ENCODE measurements at regions not wholly inside any gene's neighbourhood (a gene's known extent, or its start where the extent isn't known, plus 50 kb on each side); places are given as distances from the start of the nearest gene placed in this dataset.

DNA sequence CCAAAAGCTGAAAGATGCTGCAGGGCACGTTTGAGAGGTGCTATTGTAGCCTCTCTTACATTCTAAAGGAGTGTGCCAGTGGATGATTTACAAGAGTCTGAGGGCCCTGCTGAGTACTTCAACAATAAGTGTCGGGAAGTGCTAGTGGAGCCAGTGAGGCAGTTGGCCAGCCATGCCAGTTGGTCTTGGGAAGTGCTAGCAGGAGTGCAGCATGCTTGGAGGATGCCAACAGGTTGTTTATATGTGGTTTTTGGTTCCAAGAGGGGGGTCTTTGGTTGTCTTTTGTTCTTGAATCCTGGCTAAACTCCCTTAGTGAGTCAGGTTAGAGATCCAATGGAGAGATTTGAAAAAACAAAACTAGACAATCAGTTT lies 335.3 kb downstream of the PABPC4L start:
- DNase-seq, result no peak

DNA sequence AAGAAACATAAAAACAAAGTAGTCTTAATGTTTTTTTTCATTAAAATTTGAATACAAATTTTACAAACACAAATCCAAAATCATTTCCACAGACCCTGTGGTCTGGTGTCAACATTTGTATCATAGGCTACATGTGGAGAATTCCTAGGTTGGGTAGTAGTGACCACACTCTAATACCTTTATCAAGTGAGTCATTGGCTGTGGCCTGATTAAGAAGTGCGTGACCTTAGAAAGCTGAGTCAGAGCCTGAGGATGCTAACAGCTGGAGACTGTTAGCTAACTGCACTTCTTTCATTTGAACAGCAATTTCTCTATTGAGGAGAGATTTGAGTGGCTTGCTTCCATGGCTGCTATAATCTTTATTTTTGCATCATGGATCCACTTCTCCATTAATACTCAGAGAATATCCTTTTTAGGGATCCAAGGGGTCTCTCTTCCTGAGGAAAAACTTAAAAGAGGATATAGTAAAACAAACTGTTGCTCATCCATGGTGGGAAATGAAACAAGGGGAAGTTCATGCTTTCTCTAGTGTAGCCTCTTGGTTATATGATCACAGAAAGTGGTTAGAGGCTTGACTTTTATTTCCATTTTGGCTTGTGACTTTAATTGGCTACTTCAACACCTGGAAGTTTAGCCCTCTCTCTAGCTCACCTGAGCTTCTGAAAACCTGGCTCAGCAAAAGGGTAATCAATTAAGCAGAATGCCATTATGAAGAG lies 335.8 kb downstream of the PABPC4L start:
- DNase-seq, result no peak

DNA sequence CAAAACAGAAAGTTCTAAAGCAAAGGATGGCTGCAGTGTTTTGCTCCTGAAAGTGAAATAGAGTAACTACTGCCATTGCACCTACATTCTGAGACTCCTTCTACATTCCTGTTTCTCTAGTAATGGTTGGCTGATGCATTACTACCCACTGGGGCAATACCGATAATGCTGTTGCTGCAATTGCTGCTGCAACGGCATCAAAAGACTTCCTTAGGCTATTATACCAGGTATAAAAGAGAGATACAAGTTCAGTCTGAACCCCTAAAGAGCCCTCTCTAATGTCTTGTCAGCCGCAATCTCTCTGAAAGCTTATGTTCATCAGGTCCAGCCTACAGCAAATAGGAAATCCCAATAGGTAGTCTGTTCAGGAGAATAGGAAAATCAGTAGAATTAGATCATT lies 338.4 kb downstream of the PABPC4L start:
- no peak for DNase-seq

DNA sequence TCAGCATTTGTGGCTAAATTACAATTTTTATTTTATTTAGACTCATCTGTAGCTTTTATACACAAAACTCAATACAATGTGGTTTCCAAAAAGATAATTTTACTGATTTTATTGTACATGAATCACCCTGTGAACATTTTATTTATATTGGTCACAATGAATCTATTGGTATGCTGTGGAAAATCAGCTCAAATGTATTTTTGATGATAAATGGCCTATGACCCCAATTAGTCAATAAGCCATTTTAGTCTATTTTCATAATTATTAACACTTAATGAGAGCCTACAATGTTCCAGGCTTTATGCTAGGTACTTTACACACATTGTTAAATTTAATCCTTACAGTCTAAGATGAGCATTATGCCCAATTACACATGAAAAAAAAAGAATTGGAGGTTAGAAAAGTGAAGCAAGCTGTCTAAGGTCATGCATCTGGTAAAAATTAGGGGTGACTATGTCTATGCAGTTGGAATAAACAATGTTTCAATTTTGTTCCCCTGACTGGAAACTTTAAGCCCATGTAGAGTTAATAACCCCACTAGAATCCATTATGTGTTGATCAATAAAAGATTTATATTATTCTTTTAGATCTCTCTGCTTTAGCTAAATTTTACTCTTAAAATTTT lies 344.7 kb downstream of the PABPC4L start:
- DNase-seq, result no peak

DNA sequence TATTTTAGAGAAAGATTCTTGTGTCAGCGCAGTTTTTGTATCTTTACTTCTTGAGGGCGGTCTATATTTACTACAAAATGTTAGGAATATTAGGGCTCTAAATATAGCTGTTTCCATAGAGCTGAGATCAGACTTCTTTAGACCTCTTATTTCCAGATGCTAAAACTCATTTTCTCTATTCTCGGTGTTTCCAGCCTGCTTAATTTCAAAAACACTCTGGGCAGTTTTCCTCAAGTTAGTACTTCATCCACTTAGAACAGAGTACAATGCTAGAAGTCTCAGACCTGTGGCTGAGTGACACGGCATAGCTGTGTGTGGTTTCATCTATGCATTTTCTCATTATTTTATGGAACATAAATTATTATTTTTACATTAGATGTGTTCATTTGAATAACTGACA lies 346.6 kb downstream of the PABPC4L start:
- DNase-seq, result no peak

DNA sequence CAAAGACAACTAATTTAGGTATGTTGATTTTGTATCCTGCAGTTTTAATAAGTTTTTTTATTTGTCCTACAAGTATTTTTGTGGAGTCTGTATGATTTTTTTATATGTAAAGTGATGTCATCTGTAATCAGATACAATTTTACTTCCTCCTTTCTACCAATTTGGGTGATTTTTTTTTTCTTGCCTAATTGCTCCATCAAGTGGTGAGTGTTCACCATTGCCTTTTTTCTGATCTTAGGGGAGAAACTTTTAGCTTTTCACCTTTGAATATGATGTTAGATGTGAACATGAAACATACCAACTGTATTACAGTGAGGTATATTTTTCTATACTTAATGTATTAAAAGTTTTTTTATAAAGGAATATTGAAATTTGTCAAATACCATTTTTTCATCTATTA lies 362.3 kb downstream of the PABPC4L start:
- no peak for DNase-seq

DNA sequence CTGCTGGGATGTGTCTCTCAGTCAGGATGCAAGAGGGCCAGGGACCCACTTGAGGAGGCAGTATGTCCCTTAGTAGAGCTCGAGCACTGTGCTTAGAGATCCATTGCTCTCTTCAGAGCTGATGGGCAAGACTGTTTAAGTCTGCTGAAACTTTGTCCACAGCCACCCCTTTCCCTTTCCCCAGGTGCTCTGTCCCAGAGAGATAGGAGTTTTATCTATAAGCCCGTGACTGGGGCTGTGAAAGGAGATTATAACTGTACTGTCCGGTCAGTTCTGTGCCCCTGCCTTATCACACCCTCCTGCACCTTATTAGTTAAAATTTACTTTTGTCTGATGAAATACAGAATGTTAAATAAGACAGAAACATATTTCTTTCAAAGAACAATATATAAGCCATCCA lies 378.4 kb downstream of the PABPC4L start:
- no peak for DNase-seq

DNA sequence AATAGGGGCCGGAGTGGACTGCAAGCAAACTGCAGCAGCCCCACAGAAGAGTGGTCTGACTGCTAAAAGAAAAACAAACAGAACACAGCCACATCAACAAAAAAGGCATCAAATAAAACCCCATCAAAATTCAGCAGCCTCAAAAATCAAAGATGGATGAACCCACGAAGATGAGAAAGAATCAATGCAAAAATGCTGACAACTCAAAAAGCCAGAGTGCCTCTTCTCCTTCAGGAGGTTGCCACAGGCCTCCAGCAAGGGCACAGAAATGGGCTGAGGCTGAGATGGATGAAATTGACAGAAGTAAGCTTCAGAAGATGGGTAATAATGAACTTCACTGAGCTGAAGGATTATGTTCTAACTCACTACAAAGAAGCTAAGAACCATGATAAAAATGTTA lies 388.6 kb downstream of the PABPC4L start:
- no peak for DNase-seq

DNA sequence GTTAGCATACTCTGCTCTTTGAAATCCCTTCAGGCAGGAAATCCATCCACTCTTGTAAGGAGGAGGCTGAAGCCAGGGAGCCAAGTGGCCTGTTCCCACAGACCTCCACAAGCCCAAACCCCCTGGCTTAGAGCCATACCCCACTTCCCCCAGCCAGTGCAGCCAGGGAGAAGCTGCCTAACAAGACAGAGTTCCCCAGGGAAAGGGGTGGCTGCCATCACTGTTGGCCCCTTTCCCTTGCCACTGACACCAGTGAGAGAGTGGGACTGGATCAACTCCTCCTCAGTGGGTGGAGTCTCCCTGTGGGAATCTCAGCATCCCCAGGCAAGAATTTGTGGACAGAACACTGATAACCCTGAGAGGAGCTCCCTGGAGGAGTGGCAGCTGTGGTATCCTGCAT lies 389.4 kb downstream of the PABPC4L start:
- DNase-seq, result no peak

DNA sequence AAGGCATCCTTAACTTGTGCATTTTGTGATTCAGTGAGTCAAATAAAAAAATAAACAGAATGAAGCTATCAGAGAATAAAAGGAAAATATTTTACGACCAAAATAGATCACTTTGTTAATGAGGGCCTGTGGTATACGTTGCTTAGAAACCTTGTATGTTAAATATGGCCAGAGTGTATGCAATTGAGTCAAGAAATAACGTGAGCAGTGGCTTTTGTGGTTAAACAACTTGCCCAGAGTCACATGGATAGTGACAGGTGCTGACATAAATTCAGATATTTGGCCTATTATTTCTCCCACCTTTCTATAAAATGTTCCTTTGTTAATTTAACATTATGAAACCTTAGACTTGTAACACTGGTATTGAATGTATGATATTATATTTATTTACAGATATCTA lies 393.4 kb downstream of the PABPC4L start:
- no peak for DNase-seq

DNA sequence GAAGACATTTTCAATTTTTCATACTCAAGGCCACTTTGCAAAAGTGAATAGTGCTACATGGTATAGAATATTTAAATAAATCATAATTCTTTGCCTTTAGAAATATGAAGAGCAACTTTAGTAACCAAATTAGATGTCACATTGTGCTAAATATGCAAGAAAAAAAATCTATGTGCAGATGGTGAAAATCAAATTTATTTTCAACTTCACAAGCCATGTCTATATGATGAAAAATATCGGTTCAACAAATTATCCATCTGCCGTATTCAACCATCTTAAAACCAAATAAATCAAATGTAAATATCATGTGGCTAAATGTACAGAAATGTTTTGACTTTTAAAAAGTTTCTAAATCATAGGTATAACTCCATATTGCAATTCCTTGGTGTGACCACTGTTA lies 398.2 kb downstream of the PABPC4L start:
- no peak for DNase-seq

DNA sequence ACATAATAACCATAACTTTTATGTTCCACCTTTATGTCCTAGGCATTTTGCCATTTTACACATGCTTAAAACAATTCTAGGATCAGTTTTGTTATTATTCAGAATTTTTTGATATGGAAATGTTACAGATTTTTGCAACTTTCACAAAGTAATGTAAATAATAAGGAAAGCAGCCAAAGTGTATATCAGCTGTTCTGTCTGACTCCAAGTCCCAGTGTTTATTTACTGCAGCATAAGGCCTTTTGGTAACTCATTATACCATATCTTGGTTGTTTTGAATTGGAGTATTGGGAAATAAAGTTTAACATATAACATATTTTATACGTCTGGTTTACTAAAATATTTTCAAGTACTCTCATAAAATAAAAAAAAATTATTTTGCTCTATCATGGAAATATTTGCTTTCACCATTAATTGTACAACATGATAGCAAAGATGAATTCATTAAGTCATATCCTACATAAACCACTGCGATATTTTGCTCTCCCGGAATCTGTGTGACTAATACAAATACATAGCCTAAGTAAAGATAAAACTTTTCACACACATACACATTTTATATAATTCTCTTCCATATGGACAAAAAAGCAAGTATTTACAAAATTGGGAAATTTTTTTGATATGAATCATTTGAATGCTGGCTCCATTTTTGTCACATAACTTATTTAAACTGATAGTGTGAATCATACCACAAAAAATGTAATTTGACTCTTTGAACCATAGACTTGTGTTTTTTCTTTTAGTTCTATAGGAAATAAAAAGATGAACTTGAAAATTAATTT lies 399.0 kb downstream of the PABPC4L start:
- DNase-seq, result no peak

DNA sequence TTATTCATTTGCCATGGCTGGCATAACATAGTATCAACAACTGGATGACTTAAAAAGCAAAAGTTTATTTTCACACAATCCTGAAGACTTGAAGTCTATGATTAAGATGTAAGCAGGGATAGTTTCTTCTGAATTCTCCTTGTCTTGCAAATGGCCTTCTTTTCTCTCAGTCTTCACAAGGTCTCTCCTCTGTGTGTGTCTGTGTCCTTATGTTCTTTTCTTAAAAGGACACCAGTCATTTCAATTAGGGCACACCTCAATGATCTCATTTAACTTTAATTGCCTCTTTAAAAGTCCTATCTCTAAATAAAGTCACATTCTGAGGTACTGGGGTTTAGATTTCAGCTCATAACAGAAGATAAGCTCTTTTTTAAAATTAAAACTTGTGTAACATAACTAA lies 399.7 kb downstream of the PABPC4L start:
- no peak for DNase-seq

DNA sequence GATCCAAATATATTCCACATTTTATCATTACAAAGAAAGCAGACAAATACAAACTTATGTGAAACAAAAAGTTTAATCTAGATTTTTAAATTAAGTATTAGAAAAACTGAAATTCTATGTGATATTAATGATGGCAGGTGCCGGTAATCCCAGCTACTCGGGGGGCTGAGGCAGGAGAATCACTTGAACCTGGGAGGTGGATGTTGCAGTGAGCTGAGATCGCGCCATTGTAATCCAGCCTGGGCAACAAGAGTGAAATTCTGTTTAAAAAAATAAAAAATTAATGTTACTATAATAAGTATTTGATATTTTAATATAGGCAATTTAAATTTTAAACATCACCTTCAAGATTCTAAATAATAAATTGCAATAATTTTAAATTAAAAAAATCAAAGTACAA lies 400.6 kb downstream of the PABPC4L start:
- no peak for DNase-seq

DNA sequence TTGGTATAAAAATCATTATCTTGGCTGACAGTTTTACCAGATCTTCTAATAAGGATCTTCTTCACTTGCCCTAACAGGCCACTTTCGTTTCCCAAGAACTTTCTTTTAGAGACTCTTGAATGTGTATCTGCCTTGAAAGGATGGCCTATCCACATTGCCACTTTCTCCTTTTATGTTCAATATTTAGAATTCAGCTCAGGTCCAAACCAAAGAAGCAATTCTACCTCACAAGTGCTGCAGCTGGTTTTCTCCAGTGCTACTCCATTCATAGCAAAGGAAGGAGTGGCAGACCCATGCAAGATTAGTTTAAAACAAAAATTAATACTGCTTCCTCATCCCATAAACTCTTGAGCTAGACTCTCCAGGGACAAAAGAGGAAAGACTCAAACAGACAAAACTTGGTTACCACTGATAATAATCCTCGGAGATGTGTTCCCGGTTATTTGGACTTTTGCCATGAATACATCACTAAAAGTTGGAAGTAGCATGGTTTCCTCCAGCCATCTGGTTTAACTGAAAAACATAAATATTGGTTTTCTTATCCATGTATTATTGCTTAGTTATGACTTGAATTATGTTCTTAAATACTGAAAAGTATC lies 401.8 kb downstream of the PABPC4L start:
- DNase-seq, result no peak

DNA sequence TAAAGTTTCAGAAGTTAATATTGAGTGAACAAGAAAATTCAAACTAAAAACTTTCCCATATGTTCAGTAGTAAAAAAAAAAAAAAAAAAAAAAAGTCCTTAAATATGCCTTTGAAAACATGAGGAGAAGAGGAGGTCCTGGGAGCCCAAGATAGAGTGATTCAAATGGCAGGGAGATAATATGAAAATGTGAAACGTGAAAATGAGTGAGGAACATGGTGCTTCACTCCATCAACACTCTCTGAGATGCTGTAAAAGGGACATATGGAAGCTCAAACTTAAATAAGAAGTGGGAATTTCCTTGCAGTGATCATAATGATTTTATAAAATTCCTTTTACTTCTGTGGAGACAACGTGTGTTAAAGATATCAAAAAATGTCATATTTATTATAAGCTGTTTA lies 423.9 kb downstream of the PABPC4L start:
- DNase-seq, result no peak

DNA sequence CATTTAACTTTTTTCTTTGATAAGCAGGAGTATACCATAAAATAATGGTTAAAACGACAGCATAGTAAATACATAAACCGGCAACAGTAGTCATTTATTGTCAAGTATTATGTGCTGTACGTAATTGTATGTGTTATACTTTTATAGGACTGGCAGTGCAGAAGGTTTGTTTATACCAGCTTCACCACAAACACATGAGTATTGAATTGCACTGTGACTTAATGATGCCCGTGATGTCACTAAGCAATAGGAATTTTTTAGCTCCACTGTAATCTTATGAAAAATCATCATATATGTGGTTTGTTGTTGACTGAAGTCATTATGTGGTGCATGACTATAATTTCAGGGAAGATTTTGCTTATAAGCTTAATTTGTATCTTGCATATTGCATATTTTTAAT lies 424.6 kb downstream of the PABPC4L start:
- DNase-seq, result no peak

DNA sequence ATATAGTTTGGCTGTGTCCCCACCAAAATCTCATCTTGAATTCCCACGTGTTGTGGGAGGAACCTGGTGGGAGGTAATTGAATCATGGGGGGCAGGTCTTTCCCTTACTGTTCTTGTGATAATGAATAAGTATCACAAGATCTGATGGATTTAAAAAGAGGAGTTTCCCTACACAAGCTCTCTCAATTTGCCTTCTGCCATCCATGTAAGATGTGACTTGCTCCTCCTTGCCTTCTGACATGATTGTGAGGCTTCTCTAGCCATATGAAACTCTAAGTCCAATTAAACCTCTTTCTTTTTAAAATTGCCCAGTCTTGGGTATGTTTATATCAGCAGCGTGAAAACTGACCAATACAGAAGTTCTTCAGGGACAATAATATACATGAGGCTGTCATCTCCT lies 425.1 kb downstream of the PABPC4L start:
- no peak for DNase-seq

DNA sequence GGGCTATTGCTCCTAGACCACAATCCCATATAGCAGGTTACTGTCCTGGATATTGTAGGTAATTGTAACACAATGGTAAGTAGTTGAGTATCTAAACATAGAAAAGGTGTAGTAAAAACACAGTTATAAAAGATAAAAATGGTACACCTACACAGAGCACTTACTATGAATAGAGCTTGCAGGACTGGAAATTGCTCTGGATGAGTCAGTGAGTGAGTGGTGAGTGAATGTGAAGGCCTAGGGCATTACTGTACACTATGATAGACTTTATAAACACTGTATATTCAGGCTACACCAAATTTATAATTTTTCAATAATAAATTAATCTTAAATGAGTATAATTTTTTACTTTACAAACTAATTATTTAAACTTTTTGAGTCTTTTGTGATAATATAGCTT lies 425.7 kb downstream of the PABPC4L start:
- DNase-seq, result no peak

DNA sequence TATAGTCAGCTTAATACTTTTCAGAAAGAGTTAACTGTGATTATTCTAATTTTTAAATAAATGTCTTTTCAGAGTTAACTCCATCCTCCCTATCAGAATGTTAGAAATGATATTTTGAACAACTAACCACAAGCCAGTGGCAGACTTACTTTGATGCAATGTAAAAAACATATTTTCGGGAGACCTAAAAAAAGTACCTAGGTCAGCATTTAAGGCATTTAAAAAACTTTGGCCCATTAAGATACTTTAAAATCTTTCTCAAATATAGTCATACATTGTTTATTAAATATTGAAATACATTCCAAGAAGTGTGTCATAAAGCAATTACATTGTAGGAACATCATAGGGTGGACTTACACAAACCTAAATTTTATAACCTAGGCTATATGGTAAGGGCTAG lies 426.1 kb downstream of the PABPC4L start:
- DNase-seq, result no peak

DNA sequence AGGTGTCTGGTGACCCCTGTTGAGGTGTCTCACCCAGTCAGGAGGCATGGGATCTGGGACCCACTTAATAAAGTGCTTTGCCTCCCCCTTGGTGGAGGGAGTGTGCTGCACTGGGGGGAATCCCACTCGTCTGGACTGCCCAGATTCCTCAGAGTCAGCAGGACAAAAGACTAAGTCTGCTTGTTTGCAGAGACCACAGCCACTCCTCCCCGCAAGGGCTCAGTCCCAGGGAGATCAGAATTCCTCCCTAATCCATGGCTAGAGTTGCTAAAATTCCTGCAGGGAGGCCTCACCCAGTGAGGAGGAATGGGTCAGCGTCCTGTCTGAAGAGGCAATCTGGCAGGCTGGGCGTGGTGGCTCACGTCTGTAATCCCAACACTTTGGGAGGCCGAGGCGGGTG lies 442.2 kb downstream of the PABPC4L start:
- DNase-seq, result no peak

DNA sequence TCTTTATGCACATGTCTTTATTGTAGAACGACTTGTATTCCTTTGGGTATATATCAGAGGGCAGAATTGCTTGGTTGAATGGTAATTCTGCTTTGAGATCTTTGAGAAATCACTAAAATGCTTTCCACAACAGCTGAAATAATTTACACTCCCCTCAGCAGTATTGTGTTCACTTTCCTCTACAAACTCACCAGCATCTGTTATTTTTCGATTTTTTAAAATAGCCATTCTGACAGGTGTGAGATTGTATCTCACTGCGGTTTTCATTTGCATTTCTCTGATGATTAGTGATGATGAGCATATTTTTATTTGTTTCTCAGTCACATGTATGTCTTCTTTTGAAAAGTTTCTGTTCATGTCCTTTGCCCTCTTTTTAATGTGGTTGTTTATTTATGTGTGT lies 459.8 kb downstream of the PABPC4L start:
- DNase-seq, result no peak

DNA sequence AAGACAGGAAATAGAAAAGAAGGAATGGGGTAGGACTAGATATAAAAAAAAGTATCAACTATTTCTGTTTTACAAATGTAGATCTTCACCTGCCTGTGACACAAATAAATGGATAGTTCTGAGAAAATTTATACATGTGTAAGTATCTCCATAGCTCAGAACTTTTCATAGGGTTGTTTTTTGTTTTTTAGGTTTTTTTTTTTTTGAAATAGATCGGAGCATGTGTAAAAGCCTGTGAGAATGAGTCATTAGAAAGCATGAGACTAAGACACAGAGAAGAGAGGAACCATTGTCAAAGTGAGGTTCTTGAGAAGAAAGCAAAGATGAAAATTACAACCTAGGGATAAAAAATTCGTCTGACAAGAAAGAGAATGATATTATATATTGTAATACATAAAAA lies 481.6 kb downstream of the PABPC4L start:
- DNase-seq, result no peak

DNA sequence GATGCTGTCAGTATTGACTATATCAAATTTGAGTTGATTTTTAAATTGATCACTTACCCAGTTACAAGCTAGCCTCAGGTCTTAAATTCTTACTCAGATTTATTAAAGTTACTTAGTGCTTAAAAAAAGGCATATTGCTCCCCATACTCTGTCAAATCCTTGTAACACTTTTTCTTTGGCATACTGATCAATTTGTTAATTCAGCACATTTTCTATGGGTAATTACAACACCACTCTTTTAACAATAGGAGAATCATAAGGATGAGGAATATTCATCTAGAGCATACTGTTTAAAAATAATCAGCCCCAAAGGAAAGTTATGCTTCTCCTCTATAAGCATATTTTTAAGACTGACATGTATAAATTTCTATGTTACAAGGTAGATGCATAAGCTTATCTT lies 482.5 kb downstream of the PABPC4L start:
- DNase-seq, result no peak
